NCI-H2081 (cell line): ENCODE measurements at regions not wholly inside any gene's neighbourhood (a gene's known extent, or its start where the extent isn't known, plus 50 kb on each side); places are given as distances from the start of the nearest gene placed in this dataset.
"Not testable (repeated sequence)": the region's sequence is repeated elsewhere in the genome, so short reads cannot be mapped to it uniquely, and the experiment has no call there.

ENCODE experiments used
- DNase-seq, 2 experiments: peaks; one replicate each; lab custom pipeline; 2025; lab: John Stamatoyannopoulos, UW

GRCh38 chr1:243074224-243074623 lies 180.9 kb downstream of the CEP170 start:
- not testable (repeated sequence) for DNase-seq

GRCh38 chr1:243067056-243067455 lies 188.0 kb downstream of the CEP170 start:
- not testable (repeated sequence) for DNase-seq

GRCh38 chr1:243061965-243062364 lies 193.1 kb downstream of the CEP170 start:
- not testable (repeated sequence) for DNase-seq

- not testable (repeated sequence) for DNase-seq
Measured at GRCh38 chr1:243055510-243055909, 199.6 kb downstream of the CEP170 start.

GRCh38 chr1:243055091-243055490 lies 200.0 kb downstream of the CEP170 start:
- DNase-seq: not testable (repeated sequence)

- DNase-seq: not testable (repeated sequence)
Measured at GRCh38 chr1:243054681-243055080, 200.4 kb downstream of the CEP170 start.

GRCh38 chr1:243053048-243053447 lies 202.0 kb downstream of the CEP170 start:
- DNase-seq: not testable (repeated sequence)

GRCh38 chr1:243050613-243051012 lies 204.5 kb downstream of the CEP170 start:
- DNase-seq: not testable (repeated sequence)

- not testable (repeated sequence) for DNase-seq
Measured at GRCh38 chr1:243049716-243050115, 205.4 kb downstream of the CEP170 start.

- DNase-seq: not testable (repeated sequence)
Measured at GRCh38 chr1:243021365-243021764, 233.7 kb downstream of the CEP170 start.

GRCh38 chr1:243019030-243019635 lies 235.9 kb downstream of the CEP170 start:
- DNase-seq: not testable (repeated sequence)

GRCh38 chr1:243010719-243011118 lies 244.4 kb downstream of the CEP170 start:
- DNase-seq: peak in 1 of 2 experiments; percentile 33

GRCh38 chr1:243001003-243001402 lies 254.1 kb downstream of the CEP170 start:
- DNase-seq: not testable (repeated sequence)

- not testable (repeated sequence) for DNase-seq
Measured at GRCh38 chr1:242992776-242993175, 262.3 kb downstream of the CEP170 start.

- not testable (repeated sequence) for DNase-seq
Measured at GRCh38 chr1:242985096-242985495, 270.0 kb downstream of the CEP170 start.

GRCh38 chr1:242973341-242973740 lies 281.7 kb downstream of the CEP170 start:
- not testable (repeated sequence) for DNase-seq

- DNase-seq: no peak
Measured at GRCh38 chr1:242966892-242967291, 288.2 kb downstream of the CEP170 start.

GRCh38 chr1:242959397-242959796 lies 295.7 kb downstream of the CEP170 start:
- not testable (repeated sequence) for DNase-seq

GRCh38 chr1:242954945-242955344 lies 300.1 kb downstream of the CEP170 start:
- DNase-seq: not testable (repeated sequence)

GRCh38 chr1:242946206-242946605 lies 308.9 kb downstream of the CEP170 start:
- DNase-seq: no peak

- peak; percentile 80 to 92 for DNase-seq
Measured at GRCh38 chr1:242936725-242937124, 318.4 kb downstream of the CEP170 start.

- DNase-seq: not testable (repeated sequence)
Measured at GRCh38 chr1:242924717-242925116, 330.4 kb downstream of the CEP170 start.

- not testable (repeated sequence) for DNase-seq
Measured at GRCh38 chr1:242923603-242924002, 331.5 kb downstream of the CEP170 start.

GRCh38 chr1:242914729-242915128 lies 340.4 kb downstream of the CEP170 start:
- DNase-seq: not testable (repeated sequence)
